NOMO-1 (cell line): ENCODE measurements at regions not wholly inside any gene's neighbourhood (a gene's known extent, or its start where the extent isn't known, plus 50 kb on each side); places are given as distances from the start of the nearest gene placed in this dataset.
"Not testable (repeated sequence)": the region's sequence is repeated elsewhere in the genome, so short reads cannot be mapped to it uniquely, and the experiment has no call there.

Experiments
- DNase-seq, 2 experiments: peaks; one replicate each; lab custom pipeline; 2025; ENCODE audit not compliant: unreplicated experiment in 2 of 2; lab: John Stamatoyannopoulos, UW

GRCh38 chr13:54387625-54388024 is 1359.0 kb downstream of the OLFM4 start:
- DNase-seq: no peak

- DNase-seq: no peak
These were observed 1362.2 kb downstream of the OLFM4 start for GRCh38 chr13:54390841-54391240.

DNA sequence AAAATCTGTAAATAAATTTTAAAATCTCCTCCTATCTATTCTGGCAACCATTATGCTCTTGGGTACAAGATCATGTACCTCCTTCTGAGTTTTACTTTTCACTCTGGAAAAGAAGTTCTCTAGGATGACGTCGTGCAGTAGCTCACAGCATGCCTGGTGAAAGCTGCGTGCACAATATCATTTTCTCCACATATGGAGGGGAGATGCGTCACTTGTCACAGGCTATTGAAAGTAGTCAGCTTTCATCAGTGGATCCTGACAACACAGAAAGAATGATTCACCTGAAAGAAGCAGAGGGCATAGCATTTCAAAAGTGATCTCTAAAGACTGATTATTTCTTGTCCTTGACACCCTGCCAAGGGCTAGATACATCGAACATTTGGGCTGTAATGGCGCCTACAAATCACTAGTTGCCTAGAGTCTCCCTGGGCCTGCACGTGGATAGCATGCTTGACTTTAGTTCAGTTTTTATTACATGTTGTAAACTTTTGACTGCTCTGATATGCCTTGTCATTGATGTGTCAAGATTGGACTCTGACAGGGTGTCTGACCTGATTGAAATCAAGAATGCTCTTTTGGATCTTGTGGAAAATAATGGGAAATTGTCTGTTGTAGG is 1365.6 kb downstream of the OLFM4 start:
- DNase-seq: no peak

DNA sequence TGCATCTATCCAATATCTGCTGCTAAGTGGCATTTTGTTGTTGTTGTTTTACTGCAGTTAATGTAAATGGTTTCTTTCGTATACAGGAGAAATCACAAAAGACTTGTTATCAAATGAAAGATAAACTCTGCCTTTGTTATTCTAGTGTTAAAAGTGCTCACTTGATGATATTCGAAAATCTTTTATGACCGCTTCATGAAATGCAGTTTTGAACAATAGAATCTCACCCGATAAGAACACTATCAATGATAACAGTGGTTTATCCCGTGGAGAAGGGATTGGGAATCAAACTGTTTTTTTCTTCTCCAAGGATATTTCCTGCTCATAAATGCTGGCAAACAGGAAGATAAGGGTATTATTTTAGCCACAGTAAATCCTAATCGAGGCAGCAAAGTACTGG is 1366.3 kb downstream of the OLFM4 start:
- no peak for DNase-seq

GRCh38 chr13:54402495-54402894 is 1373.9 kb downstream of the OLFM4 start:
- DNase-seq: no peak

- no peak for DNase-seq
These were observed 1387.2 kb downstream of the OLFM4 start for GRCh38 chr13:54415753-54416366.

- not testable (repeated sequence) for DNase-seq
These were observed 1394.3 kb downstream of the OLFM4 start for GRCh38 chr13:54422946-54423345.

GRCh38 chr13:54424344-54424743 is 1395.7 kb downstream of the OLFM4 start:
- no peak for DNase-seq

DNA sequence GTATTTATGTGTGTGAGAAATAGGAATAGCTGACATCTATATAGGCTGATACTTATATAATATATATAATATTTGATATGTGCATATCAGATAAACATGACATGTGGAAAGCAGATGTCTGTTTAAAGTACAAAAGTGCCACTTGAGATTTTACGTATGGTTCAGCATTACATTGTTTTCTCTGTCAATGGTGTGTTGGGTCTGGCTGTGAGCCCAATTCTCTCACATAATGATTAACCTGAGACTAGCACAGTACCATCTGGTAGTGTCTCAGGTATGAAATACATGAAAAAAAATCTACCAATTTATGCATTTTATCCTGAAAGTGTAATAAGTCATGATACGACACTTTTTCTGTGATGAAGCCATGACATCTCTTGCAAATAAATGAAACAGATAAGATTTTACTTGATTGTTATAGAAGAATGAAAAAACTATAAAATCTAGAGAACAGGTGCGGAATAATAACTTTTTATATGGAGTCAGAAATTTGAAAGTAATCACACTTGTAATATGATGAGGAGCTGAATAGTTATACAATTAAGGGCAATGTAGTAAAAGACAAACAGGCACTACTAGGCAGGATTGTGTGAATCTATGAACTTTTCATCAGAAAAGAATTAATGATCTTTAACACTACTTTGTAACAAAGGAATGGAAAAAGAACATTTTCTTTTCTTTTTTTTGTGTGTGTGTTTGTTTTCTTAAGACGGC is 1405.0 kb downstream of the OLFM4 start:
- no peak for DNase-seq

- DNase-seq: not testable (repeated sequence)
These were observed 1412.3 kb downstream of the OLFM4 start for GRCh38 chr13:54440853-54441400.

DNA sequence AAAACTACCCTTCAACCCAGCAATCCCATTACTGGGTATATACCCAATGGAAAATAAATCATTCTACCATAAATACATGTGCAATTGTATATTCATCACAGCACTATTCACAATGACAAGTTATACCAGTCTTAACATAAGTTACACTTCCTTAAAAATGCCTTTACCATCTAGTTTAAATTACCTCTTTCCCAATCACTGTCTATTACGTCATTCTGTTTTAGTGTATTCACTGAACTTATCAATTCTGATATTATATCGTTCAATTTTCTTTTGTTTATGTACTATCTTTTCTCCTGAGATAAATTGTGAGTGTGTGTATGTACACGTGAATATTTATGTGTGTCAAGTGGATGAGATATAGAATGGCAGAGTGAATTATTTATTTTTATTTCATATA is 1416.8 kb downstream of the OLFM4 start:
- DNase-seq: peak in 1 of 2 experiments; percentile 12

- DNase-seq: no peak
These were observed 1417.3 kb downstream of the OLFM4 start for GRCh38 chr13:54445865-54446264.

GRCh38 chr13:54449922-54450321 is 1421.3 kb downstream of the OLFM4 start:
- no peak for DNase-seq

DNA sequence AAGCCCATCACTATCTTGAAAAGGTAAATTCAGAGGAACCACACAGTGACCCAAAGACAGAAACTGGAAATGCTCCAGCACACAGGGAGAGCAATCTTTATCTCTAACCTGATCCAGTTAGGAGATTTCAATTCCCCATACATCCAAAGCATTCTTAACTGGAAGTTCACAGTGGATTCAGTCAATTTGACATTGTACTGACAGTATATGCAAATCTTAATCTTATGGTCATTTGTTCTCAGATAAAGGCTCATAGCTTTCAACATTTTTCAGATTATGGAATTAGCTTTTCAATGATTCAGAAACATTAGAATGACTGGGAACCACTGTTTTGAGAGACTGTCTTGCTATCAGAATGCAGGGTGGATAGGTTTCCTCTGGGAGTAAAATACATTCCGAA is 1455.6 kb downstream of the OLFM4 start:
- no peak for DNase-seq

GRCh38 chr13:54486421-54487166 is 1458.0 kb downstream of the OLFM4 start:
- no peak for DNase-seq

- DNase-seq: no peak
These were observed 1460.7 kb downstream of the OLFM4 start for GRCh38 chr13:54489359-54489758.

DNA sequence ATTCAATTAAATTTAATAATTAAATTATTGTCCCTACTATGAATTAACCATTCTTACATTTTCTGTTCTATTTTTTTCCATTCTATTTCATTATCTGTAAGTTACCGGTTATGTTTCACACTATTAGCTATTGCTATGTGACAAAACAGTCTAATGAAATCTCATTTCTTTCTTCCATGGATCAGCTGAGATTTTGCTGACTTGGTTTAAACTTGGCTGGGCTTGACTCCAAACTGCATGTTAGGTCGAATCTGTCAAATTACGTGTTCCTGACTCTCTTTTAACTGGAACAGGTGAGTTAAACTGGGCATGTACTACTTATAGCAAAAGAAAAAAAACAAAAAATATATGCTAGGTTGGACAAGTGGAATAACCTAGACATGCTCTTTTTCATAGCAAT is 1464.4 kb downstream of the OLFM4 start:
- DNase-seq: no peak

GRCh38 chr13:54511366-54511765 is 1482.8 kb downstream of the OLFM4 start:
- no peak for DNase-seq

DNA sequence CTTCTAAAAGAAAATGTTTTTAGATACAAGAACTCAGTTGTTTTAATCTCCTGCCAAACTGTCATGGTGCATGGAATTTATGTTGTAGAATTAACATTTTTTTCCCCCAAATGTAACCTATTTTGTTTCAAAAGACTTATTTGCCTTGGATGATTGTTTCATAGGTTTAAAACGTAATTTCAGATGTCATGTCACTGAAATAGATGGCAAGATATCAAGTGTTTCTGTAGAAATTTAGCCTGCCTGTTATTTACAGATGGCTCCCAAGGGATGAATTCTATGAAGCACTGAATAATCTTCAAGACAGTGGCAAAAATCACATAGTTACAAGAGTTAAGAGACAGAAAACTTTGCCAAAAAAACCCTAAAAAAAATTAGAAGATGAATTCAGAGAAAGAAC is 1484.6 kb downstream of the OLFM4 start:
- DNase-seq: no peak

GRCh38 chr13:54536112-54536511 is 1507.5 kb downstream of the OLFM4 start:
- DNase-seq: no peak

DNA sequence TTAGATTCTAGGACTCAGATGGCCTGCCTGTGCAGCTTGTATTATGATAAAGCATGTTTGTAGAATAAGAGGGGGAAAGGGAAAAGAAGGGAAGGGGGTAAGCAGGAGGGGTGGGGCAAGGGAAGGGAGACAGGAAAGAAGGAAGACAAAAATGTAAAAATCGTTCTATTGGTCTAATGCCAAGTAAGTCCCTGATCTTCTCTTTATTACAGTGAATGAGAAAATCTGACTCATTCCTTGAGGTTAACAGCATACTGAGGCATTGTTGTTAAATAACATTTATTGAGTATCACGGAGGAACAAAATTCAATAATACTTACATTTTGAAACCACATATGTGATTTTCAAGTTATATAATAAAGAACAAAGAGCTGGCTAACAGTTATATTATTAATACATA is 1534.7 kb downstream of the OLFM4 start:
- DNase-seq: no peak
